ENCODE measurements at regions not wholly inside any gene's neighbourhood (a gene's known extent, or its start where the extent isn't known, plus 50 kb on each side); places are given as distances from the start of the nearest gene placed in this dataset.

DNA sequence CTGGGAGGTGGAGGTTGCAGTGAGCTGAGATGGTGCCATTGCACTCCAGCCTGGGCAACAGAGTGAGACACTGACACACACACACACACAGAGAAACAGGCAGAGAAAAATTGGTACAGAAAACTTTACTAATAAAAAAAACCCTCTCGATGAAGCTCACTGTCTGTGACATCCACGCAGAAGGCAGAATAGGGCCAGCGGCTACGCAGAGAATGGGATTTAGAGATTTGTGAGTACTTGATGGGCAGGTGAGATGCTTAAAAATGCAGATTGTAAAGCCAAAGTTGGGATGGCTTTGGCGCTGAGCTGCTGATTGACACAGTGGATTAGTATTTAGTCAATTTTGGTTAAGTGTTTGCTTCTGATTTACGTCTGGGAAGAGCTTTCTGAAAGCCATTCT, 561.1 kb downstream of the TBC1D22A start:
- Mint-ChIP-seq H3K4me1 (ENCODE audit: low read depth) (no peaks in the 10 kb centered on the region), H3K27me3 (ENCODE audit: low read depth) (peaks cover 10% of the 10 kb centered on the region), H3K9me3 (peaks cover 0 to 4% of the 10 kb centered on the region in 2 donors), H3K4me3 (no peak overlapping the region), H3K36me3 (ENCODE audit: insufficient read depth in 2 of 2) (peaks cover 0 to 3% of the 10 kb centered on the region in 2 donors), H3K27ac (no peak overlapping the region)
- ATAC-seq (replicated peaks in 1 of 2) (no peak), DNase-seq (no peak)

DNA sequence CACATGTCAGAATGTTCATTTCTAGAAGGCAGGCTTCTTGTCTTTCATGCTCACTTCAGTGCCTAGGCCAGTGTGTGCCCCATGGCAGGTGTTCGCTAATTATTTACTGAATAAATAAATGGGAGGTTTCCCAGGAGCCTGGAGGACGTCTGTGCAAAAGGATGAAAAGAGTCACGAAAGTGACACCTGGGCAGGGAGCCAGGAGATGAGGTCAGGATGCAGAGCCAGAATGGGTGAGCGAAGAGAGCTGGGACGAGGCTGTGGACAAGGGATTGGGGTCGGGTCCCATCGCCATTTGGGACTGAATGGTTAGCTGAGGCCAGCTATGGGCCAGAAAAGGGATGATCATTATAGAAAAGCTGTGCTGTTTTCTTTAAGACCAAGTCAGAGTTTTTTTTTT, 560.4 kb downstream of the TBC1D22A start:
- DNase-seq (no peak), ATAC-seq (replicated peaks in 1 of 2) (no peak)
- H3K27ac Mint-ChIP-seq, result no peak overlapping the region
- peaks cover 13% of the 10 kb centered on the region for H3K27me3 Mint-ChIP-seq (ENCODE audit: low read depth)
- H3K9me3 Mint-ChIP-seq, result peaks cover 0 to 4% of the 10 kb centered on the region in 2 donors
- H3K36me3 Mint-ChIP-seq (ENCODE audit: insufficient read depth in 2 of 2), result peaks cover 0 to 3% of the 10 kb centered on the region in 2 donors
- H3K4me1 Mint-ChIP-seq (ENCODE audit: low read depth), result no peaks in the 10 kb centered on the region
- H3K4me3 Mint-ChIP-seq, result no peak overlapping the region

DNA sequence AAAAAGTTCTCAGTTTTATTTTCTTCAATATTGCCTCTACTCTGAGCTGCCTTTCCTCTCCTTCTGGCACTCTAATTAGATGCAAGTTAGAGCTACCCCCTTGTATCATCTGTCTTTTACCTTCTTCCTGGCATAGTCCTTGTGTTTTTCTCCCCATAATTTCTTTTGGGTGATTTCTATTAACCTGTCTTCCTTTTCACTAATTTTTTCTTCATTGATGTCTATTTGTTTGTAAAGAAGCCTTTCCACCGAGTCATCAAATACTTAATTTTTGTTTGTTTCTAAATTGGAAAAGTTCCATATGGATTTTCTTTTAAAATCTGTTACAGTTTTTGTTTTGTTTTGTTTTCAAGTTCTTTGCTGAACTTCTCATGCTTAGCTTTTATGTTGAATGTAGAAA, 558.1 kb downstream of the TBC1D22A start:
- no peak for ATAC-seq (replicated peaks in 1 of 2)
- peaks cover 0 to 3% of the 10 kb centered on the region in 2 donors for H3K36me3 Mint-ChIP-seq (ENCODE audit: insufficient read depth in 2 of 2)
- H3K4me3 Mint-ChIP-seq, result no peak overlapping the region
- H3K27ac Mint-ChIP-seq, result no peak overlapping the region
- no peak for DNase-seq
- peaks cover 13% of the 10 kb centered on the region for H3K27me3 Mint-ChIP-seq (ENCODE audit: low read depth)
- H3K4me1 Mint-ChIP-seq (ENCODE audit: low read depth), result no peaks in the 10 kb centered on the region
- peaks cover 0 to 4% of the 10 kb centered on the region in 2 donors for H3K9me3 Mint-ChIP-seq

DNA sequence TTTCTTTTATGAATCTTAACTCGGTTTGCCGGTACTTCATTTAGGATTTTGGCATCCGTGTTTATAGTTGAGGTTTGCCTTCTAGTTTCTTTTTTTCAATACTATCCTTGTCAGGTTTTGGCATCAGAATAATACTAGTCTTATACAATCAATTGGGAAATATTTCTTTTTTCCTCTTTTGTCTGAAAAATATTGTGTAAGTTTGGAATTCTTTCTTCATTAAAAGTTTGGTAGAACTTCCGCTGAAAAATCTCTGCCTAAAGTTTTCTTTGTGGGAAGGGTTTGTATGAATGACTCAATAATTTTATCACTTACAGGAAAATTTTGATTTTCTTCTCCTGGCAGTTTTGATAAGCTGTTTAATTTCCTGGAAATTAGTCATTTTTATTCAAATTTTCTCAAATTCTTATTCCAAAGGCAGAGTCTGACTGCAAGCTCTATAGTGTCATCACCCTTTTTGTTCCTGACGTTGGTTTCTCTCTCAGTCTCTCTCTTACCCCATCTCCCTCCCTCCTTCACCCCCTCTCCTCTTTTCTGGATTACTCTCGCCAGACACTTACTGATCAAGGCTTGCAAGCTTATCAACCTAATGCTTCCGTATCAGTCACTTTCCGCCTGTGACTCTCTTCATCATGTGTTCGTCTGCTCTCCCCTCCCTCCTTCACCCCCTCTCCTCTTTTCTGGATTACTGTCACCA, 555.7 kb downstream of the TBC1D22A start:
- no peak overlapping the region for H3K4me3 Mint-ChIP-seq
- H3K36me3 Mint-ChIP-seq (ENCODE audit: insufficient read depth in 2 of 2), result peaks cover 1 to 3% of the 10 kb centered on the region in 2 donors
- H3K4me1 Mint-ChIP-seq (ENCODE audit: low read depth), result no peaks in the 10 kb centered on the region
- no peak for ATAC-seq (replicated peaks in 1 of 2)
- peaks cover 13% of the 10 kb centered on the region for H3K27me3 Mint-ChIP-seq (ENCODE audit: low read depth)
- H3K27ac Mint-ChIP-seq, result no peak overlapping the region
- no peak for DNase-seq
- H3K9me3 Mint-ChIP-seq, result peaks cover 1 to 4% of the 10 kb centered on the region in 2 donors

DNA sequence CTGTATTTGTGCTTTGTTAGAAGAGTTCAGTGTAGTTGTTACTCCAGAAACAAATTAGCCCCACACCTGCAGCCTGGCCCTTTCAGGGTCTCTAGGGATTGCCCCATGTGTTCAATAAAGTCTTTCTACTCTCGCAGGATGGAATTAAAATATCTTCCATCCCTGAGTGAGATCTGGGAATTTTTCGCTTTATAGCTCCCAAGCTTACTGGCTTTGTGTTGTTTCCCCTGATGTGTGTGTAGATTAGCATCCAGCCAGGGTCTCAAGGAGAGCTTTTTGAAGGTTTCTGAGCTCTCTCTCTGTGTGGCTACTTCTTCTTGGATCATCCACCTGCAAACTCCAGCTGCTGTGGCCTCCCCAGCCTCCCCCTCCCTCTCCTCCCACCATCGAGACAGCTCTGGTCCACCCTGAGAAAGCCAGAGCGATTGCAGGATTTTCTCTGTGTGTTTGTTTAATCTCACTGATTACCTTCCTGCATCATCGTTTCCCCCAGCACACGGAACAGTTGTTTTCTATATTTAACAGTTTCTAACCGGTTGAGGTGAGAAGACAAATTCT, 553.5 kb downstream of the TBC1D22A start:
- no peak overlapping the region for H3K27ac Mint-ChIP-seq
- no peak for DNase-seq

DNA sequence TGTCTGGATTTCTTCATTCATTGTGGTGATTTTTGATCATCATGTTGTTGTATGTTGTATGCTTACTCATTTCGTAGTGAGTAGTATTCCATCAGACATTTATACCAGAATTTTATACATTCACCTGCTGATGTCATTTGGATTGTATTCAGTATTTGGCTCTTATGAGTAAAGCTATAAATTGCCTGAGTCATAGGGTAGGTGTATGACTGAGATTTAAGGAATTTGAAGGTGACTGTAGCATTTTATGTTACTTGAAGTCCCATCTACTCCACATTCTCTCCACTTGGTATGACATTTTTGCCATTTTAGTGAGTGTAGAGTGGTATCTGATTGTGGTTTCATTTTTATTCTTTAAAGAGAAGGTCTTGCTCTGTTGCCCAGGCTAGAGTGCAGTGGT, 548.2 kb downstream of the TBC1D22A start:
- ATAC-seq (replicated peaks in 1 of 2), result no peak
- no peak for DNase-seq
- Mint-ChIP-seq H3K4me1 (ENCODE audit: low read depth) (no peaks in the 10 kb centered on the region), H3K4me3 (no peak overlapping the region), H3K9me3 (peaks cover 2 to 8% of the 10 kb centered on the region in 2 donors), H3K27me3 (ENCODE audit: low read depth) (no peaks in the 10 kb centered on the region), H3K36me3 (ENCODE audit: insufficient read depth in 2 of 2) (peaks cover 0 to 2% of the 10 kb centered on the region in 2 donors), H3K27ac (no peak overlapping the region)

More for the DNA sequence above, 553.5 kb downstream of the TBC1D22A start:
- no peak overlapping the region for H3K4me3 Mint-ChIP-seq
- peaks cover 0 to 2% of the 10 kb centered on the region in 2 donors for H3K36me3 Mint-ChIP-seq (ENCODE audit: insufficient read depth in 2 of 2)
- ATAC-seq (replicated peaks in 1 of 2), result no peak
- H3K9me3 Mint-ChIP-seq, result peaks cover 2% of the 10 kb centered on the region in 2 donors
- peaks cover 7% of the 10 kb centered on the region for H3K27me3 Mint-ChIP-seq (ENCODE audit: low read depth)
- H3K4me1 Mint-ChIP-seq (ENCODE audit: low read depth), result no peaks in the 10 kb centered on the region

DNA sequence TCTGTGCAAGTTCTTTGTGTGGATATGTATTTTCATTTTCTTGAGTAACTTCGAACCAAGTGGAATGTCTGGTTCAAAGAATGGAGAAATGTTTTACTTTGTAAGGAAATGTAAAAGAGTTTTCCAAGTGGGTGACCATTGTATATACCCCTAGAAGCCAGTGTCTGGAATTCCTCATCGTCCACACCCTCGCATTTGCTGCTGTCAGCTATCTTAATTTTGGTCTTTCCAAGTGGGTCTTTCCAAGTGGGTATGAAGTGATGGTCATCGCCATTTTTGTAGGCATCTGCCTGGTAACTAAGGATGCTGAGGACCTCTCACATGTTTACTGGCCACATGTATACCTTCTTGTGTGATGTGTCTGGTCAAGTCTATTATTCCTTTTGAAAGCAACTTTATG, 547.5 kb downstream of the TBC1D22A start:
- no peak overlapping the region for H3K4me3 Mint-ChIP-seq
- no peaks in the 10 kb centered on the region for H3K4me1 Mint-ChIP-seq (ENCODE audit: low read depth)
- no peak for ATAC-seq (replicated peaks in 1 of 2)
- no peak overlapping the region for H3K27ac Mint-ChIP-seq
- no peaks in the 10 kb centered on the region for H3K27me3 Mint-ChIP-seq (ENCODE audit: low read depth)
- H3K9me3 Mint-ChIP-seq, result peaks cover 2 to 8% of the 10 kb centered on the region in 2 donors
- peaks cover 0 to 2% of the 10 kb centered on the region in 2 donors for H3K36me3 Mint-ChIP-seq (ENCODE audit: insufficient read depth in 2 of 2)
- no peak for DNase-seq

DNA sequence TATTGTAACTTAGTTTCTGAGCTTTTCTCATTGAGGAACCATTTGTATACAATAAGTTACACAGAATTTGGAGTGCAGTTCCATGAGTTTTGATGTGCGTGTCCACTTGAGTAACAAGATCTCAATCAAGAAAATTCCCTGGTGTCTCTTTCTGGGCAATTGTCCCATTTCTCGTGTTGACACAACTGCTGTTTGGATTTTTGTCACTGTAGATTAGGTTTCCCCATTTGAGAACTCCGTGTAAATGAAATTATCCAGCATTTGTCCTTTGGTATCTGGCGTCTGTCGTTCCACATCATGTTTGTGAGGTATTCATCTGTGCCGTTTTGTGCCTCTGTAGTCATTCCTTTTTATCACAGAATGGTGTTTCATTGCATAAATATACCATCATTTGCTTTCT, 547.0 kb downstream of the TBC1D22A start:
- H3K27ac Mint-ChIP-seq, result no peak overlapping the region
- H3K36me3 Mint-ChIP-seq (ENCODE audit: insufficient read depth in 2 of 2), result peaks cover 0 to 2% of the 10 kb centered on the region in 2 donors
- no peak overlapping the region for H3K4me3 Mint-ChIP-seq
- DNase-seq (no peak), ATAC-seq (replicated peaks in 1 of 2) (no peak)
- no peaks in the 10 kb centered on the region for H3K4me1 Mint-ChIP-seq (ENCODE audit: low read depth)
- H3K27me3 Mint-ChIP-seq (ENCODE audit: low read depth), result no peaks in the 10 kb centered on the region
- H3K9me3 Mint-ChIP-seq, result peaks cover 2 to 8% of the 10 kb centered on the region in 2 donors

DNA sequence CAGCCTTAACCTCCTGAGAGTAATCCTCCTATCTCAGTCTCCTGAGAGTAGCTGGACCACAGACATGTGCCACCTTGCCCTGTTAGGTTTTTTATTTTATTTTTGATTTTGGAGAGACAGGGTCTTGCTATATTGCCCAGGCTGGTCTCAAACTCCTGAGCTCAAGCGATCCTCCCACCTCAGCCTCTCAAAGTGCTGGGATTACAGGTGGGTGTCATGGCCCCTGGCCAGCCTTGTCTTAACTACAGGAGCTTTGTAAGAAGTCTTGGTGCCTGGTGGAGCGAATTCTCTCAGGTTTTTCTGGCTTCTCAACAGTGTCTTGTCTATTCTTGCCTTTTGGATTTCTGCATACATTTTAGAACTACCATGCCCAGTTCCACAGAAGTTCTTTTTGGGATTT, 546.4 kb downstream of the TBC1D22A start:
- DNase-seq (no peak), ATAC-seq (replicated peaks in 1 of 2) (no peak)
- Mint-ChIP-seq H3K27ac (no peak overlapping the region), H3K4me1 (ENCODE audit: low read depth) (no peaks in the 10 kb centered on the region), H3K4me3 (no peak overlapping the region), H3K27me3 (ENCODE audit: low read depth) (no peaks in the 10 kb centered on the region), H3K36me3 (ENCODE audit: insufficient read depth in 2 of 2) (peaks cover 0 to 2% of the 10 kb centered on the region in 2 donors), H3K9me3 (peaks cover 2 to 8% of the 10 kb centered on the region in 2 donors)

DNA sequence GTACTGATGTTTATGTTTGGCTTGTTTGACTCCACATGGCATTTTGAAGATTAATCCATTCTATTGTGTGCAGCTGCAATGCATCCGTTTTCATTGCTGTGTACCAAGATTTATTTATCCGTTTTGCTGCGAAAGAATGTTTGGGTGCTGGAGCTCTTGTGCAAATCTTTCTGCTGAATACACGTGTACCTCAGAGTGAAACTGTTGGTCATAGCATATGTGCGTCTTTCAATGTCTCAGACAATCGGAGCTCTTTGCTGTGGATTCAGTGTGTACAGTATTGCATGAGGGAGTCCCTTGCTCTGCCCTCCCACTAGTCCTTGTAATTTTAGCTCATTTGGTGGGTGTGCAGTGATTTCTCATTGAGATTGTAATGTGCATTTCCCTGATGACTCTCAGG, 545.4 kb downstream of the TBC1D22A start:
- H3K36me3 Mint-ChIP-seq (ENCODE audit: insufficient read depth in 2 of 2), result no peaks in the 10 kb centered on the region
- no peak for DNase-seq
- no peaks in the 10 kb centered on the region for H3K27me3 Mint-ChIP-seq (ENCODE audit: low read depth)
- H3K4me3 Mint-ChIP-seq, result no peak overlapping the region
- peaks cover 0 to 8% of the 10 kb centered on the region in 2 donors for H3K9me3 Mint-ChIP-seq
- H3K27ac Mint-ChIP-seq, result no peak overlapping the region
- no peak for ATAC-seq (replicated peaks in 1 of 2)
- H3K4me1 Mint-ChIP-seq (ENCODE audit: low read depth), result no peaks in the 10 kb centered on the region

DNA sequence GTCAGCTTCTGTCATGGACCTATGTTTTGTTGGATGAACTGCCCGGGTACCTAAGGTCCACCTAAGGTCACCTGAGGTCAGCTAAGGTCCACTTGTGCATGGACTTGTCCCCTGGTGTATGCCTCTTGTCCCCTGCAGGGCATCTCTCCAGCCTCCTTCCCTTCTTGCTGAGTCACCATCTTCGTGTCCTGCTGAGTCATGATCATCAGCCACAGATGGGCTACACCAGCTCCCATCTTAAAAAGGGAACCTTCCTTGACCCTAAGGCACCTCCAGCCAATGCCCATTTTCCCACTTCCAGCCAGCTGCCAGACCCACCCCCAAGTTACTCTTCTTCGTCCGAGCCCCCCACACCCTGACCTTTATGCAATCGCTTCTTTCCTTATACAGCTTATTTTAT, 544.9 kb downstream of the TBC1D22A start:
- Mint-ChIP-seq H3K4me1 (ENCODE audit: low read depth) (no peaks in the 10 kb centered on the region), H3K27me3 (ENCODE audit: low read depth) (no peaks in the 10 kb centered on the region), H3K9me3 (peaks cover 0 to 8% of the 10 kb centered on the region in 2 donors), H3K27ac (no peak overlapping the region), H3K4me3 (no peak overlapping the region), H3K36me3 (ENCODE audit: insufficient read depth in 2 of 2) (no peaks in the 10 kb centered on the region)
- DNase-seq (no peak), ATAC-seq (replicated peaks in 1 of 2) (no peak)

DNA sequence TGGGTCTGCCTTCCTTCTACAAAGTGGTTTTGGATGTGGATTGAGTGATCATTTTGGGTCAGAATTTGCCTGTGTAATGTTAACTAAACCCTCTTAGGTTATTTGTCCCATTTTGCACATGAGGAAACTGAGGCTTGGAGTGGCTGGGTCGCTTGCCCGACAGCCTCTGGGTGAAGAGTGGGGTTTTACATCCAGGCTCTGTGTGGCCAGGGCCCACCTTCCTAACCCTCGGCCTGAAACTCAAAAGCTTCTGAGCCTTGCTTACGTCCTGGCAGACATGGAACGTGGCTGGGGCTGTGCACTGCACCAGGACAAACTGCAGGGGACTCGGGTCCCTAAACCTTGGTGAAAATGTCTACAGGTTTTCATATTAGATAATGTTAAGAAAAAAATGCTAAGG, 542.4 kb downstream of the TBC1D22A start:
- Mint-ChIP-seq H3K4me3 (no peak overlapping the region), H3K36me3 (ENCODE audit: insufficient read depth in 2 of 2) (no peaks in the 10 kb centered on the region), H3K9me3 (peaks cover 0 to 8% of the 10 kb centered on the region in 2 donors), H3K27ac (no peak overlapping the region), H3K27me3 (ENCODE audit: low read depth) (no peaks in the 10 kb centered on the region), H3K4me1 (ENCODE audit: low read depth) (no peaks in the 10 kb centered on the region)
- ATAC-seq (replicated peaks in 1 of 2) (no peak), DNase-seq (no peak)

DNA sequence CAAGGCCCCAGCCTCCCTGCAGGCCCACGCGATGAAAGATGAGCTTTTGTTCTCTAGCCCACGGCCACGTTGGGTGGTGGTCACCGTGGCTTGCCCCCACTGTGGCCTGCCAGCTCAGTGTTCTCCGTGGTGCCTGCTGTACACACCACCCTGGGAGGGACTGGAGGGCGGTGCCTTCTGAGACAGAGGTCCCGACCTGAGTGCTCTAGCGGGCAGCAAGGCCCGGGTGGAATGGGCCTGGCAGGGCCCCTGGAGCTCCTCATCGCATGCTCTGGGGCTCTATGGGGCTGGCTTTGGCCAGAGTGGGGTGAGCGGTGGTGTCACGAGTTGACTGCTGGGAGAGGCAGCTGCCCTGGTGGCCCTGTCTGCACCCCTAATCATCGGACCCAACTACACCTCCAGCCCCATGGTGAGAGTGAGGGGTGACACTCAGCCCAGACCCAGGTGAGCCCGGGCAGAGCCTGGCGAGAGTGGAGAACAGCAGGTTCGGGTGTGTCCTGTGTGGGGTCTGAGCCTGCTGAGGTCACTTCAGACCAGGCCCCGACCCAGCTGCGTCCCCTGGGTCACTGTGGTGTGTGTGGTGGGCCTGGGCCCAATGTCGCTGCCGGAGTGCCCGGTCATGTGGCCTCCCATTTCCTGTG, 541.9 kb downstream of the TBC1D22A start:
- Mint-ChIP-seq H3K36me3 (ENCODE audit: insufficient read depth in 2 of 2) (no peaks in the 10 kb centered on the region), H3K27ac (no peak overlapping the region), H3K4me1 (ENCODE audit: low read depth) (no peaks in the 10 kb centered on the region)

More for the DNA sequence above, 541.9 kb downstream of the TBC1D22A start:
- peaks cover 0 to 8% of the 10 kb centered on the region in 2 donors for H3K9me3 Mint-ChIP-seq
- DNase-seq (no peak), ATAC-seq (replicated peaks in 1 of 2) (no peak)
- H3K27me3 Mint-ChIP-seq (ENCODE audit: low read depth), result no peaks in the 10 kb centered on the region
- no peak overlapping the region for H3K4me3 Mint-ChIP-seq
